Vagina (tissue), 2 donors: ENCODE measurements at regions not wholly inside any gene's neighbourhood (a gene's known extent, or its start where the extent isn't known, plus 50 kb on each side); places are given as distances from the start of the nearest gene placed in this dataset.

ENCODE experiments used
- CTCF ChIP-seq, 3 experiments: fragments of 450-650 bp in 2 of 3; fragments of 200-600 bp in 1 of 3; sonication (generic) in 1 of 3; IDR thresholded peaks; one replicate each; pipeline ENCODE4 v1.5.1; 2017 to 2019; ENCODE audit warnings: antibody characterized with exemption in 3 of 3, mild to moderate bottlenecking in 2 of 3, moderate library complexity in 2 of 3
- POLR2A ChIP-seq, 2 donors: fragments of 450-650 bp; IDR thresholded peaks; one replicate each; pipeline ENCODE4 v1.6.1; 2017; ENCODE audit warnings: antibody characterized with exemption in 2 of 2, mild to moderate bottlenecking in 2 of 2, moderate library complexity in 2 of 2
- POLR2AphosphoS5 ChIP-seq, 2 donors: sonication (generic); formaldehyde crosslinking; IDR thresholded peaks; one replicate each; pipeline ENCODE4 v1.9.0; 2017; ENCODE audit warnings: antibody characterized with exemption in 2 of 2, mild to moderate bottlenecking in 2 of 2, low read depth in 1 of 2; ENCODE audit not compliant: insufficient read depth in 1 of 2

GRCh38 chr18:29248805-29249204 lies 1071.9 kb upstream of the CDH2 start:
- no peak for TF ChIP-seq CTCF (IDR thresholded peaks at IDR 0.05)
- no peak for TF ChIP-seq POLR2A (IDR thresholded peaks at IDR 0.05)
- no peak for TF ChIP-seq POLR2AphosphoS5 (IDR thresholded peaks at IDR 0.05; ENCODE audit: insufficient read depth in 1 of 2, low read depth in 1 of 2)
